CD4-positive, alpha-beta T cell (primary cell): ENCODE measurements at regions not wholly inside any gene's neighbourhood (a gene's known extent, or its start where the extent isn't known, plus 50 kb on each side); places are given as distances from the start of the nearest gene placed in this dataset.

Source experiments
- ATAC-seq: fragments of 200-7000 bp; cut with Tn5 transposase; one replicate; pipeline ENCODE4 v1.10.0; 2022; ENCODE audit warnings: mild to moderate bottlenecking; ENCODE audit not compliant: poor library complexity
- CTCF ChIA-PET: fragments of 350-600 bp; sonication (Branson Sonifier 250); formaldehyde crosslinking; loops from one replicate; lab custom pipeline; 2021; ENCODE audit warnings: antibody characterized with exemption, inconsistent platforms; lab: Charles Lee
- POLR2A ChIA-PET: fragments of 350-600 bp; sonication (Branson Sonifier 250); formaldehyde crosslinking; loops from one replicate; lab custom pipeline; 2021; ENCODE audit warnings: antibody characterized with exemption, inconsistent platforms; lab: Charles Lee
- DNase-seq, 14 experiments: peaks; one replicate each; pipeline ENCODE4 v3.0.0-alpha.2; 2013 to 2020; ENCODE audit warnings: mixed read lengths in 2 of 14
- H3K27ac ChIP-seq, 2 donors: one replicate each; pipeline versions ENCODE4 v1.5.1 to v1.7.0; 2013; ENCODE audit warnings: low read length in 2 of 2, low read depth in 1 of 2, mild to moderate bottlenecking in 1 of 2
- H3K27me3 ChIP-seq, 2 experiments: 1 replicate in 1 of 2; 2 replicates in 1 of 2; pipeline versions ENCODE4 v1.6.1 to v1.7.0; 2013; ENCODE audit warnings: low read length in 2 of 2, control low read depth in 1 of 2, mild to moderate bottlenecking in 1 of 2, moderate library complexity in 1 of 2; ENCODE audit not compliant: insufficient read depth in 2 of 2, control insufficient read depth in 1 of 2
- H3K36me3 ChIP-seq: one replicate; pipeline ENCODE4 v1.6.1; 2013; ENCODE audit warnings: low read length, control low read depth; ENCODE audit not compliant: insufficient read depth
- H3K4me1 ChIP-seq: one replicate; pipeline ENCODE4 v1.6.1; 2013; ENCODE audit warnings: low read length, control low read depth; ENCODE audit not compliant: insufficient read depth
- H3K4me3 ChIP-seq: one replicate; pipeline ENCODE4 v1.5.1; 2013; ENCODE audit warnings: mild to moderate bottlenecking, low read length, moderate library complexity
- H3K9me3 ChIP-seq, 2 experiments: 1 replicate in 1 of 2; 2 replicates in 1 of 2; pipeline versions ENCODE4 v1.6.1 to v1.7.0; 2013; ENCODE audit warnings: low read length in 2 of 2, mild to moderate bottlenecking in 2 of 2, control low read depth in 1 of 2, moderate library complexity in 1 of 2; ENCODE audit not compliant: control insufficient read depth in 1 of 2, insufficient read depth in 1 of 2
- H3K27ac Mint-ChIP-seq: one replicate; pipeline ENCODE4 v1.8.0; 2020; ENCODE audit warnings: mixed read lengths
- H3K27me3 Mint-ChIP-seq: one replicate; pipeline ENCODE4 v1.8.0; 2021; ENCODE audit warnings: mixed read lengths
- H3K36me3 Mint-ChIP-seq: one replicate; pipeline ENCODE4 v1.8.0; 2021; ENCODE audit warnings: low read depth, mixed read lengths
- H3K4me1 Mint-ChIP-seq: one replicate; pipeline ENCODE4 v1.8.0; 2021; ENCODE audit warnings: low read depth, mixed read lengths
- H3K4me3 Mint-ChIP-seq: one replicate; pipeline ENCODE4 v1.8.0; 2020; ENCODE audit warnings: mild to moderate bottlenecking, mixed read lengths
- H3K9me3 Mint-ChIP-seq: one replicate; pipeline ENCODE4 v1.8.0; 2020; ENCODE audit warnings: mixed read lengths
- CTCF ChIP-seq: fragments of 200-600 bp; IDR thresholded peaks from one replicate; pipeline ENCODE4 v1.8.0; 2022; ENCODE audit warnings: antibody characterized with exemption, mild to moderate bottlenecking
- intact Hi-C, 2 experiments: fragments of 100-400 bp; cut with DNase I in 1 of 2; cut with micrococcal nuclease in 1 of 2; formaldehyde crosslinking; loops; one replicate each; pipeline versions ENCODE4 v1.15.1 to v1.9.0; 2023 to 2025; cut with DNase I, micrococcal nuclease

GRCh38 chr2:122216901-122217300, 461.4 kb downstream of the TSN start:
- CTCF ChIA-PET, result no interaction called here
- no peak for ATAC-seq

GRCh38 chr2:122218596-122218995, 463.1 kb downstream of the TSN start:
- no peaks in the 10 kb centered on the region for H3K27me3 ChIP-seq
- H3K9me3 Mint-ChIP-seq, result no peaks in the 10 kb centered on the region
- no peaks in the 10 kb centered on the region for H3K4me1 ChIP-seq
- H3K36me3 Mint-ChIP-seq, result no peaks in the 10 kb centered on the region
- CTCF ChIA-PET, result no interaction called here
- H3K4me3 Mint-ChIP-seq, result no peak overlapping the region
- DNase-seq (no peak), ATAC-seq (no peak)
- TF ChIP-seq CTCF, result no peak
- no peak overlapping the region for H3K27ac Mint-ChIP-seq
- no peaks in the 10 kb centered on the region for H3K27me3 Mint-ChIP-seq
- H3K27ac ChIP-seq, result no peak overlapping the region
- POLR2A ChIA-PET, result no interaction called here
- H3K36me3 ChIP-seq, result no peaks in the 10 kb centered on the region
- H3K9me3 ChIP-seq, result no peaks in the 10 kb centered on the region
- H3K4me1 Mint-ChIP-seq, result no peaks in the 10 kb centered on the region
- no peak overlapping the region for H3K4me3 ChIP-seq
- intact Hi-C loops, result no loop called here

More at GRCh38 chr2:122216901-122217300, 461.4 kb downstream of the TSN start:
- DNase-seq, result no peak
- H3K9me3 Mint-ChIP-seq, result no peaks in the 10 kb centered on the region
- Histone ChIP-seq H3K27ac (no peak overlapping the region), H3K4me3 (no peak overlapping the region), H3K4me1 (no peaks in the 10 kb centered on the region), H3K27me3 (no peaks in the 10 kb centered on the region), H3K36me3 (no peaks in the 10 kb centered on the region), H3K9me3 (no peaks in the 10 kb centered on the region)
- POLR2A ChIA-PET, result no interaction called here
- TF ChIP-seq CTCF, result no peak
- H3K27ac Mint-ChIP-seq, result no peak overlapping the region
- H3K36me3 Mint-ChIP-seq, result no peaks in the 10 kb centered on the region
- no peaks in the 10 kb centered on the region for H3K27me3 Mint-ChIP-seq
- intact Hi-C loops, result no loop called here
- H3K4me1 Mint-ChIP-seq, result no peaks in the 10 kb centered on the region
- no peak overlapping the region for H3K4me3 Mint-ChIP-seq

GRCh38 chr2:122219504-122219903, 464.1 kb downstream of the TSN start:
- no peak overlapping the region for H3K27ac Mint-ChIP-seq
- Histone ChIP-seq H3K4me1 (no peaks in the 10 kb centered on the region), H3K27me3 (no peaks in the 10 kb centered on the region), H3K4me3 (no peak overlapping the region), H3K9me3 (no peaks in the 10 kb centered on the region), H3K27ac (no peak overlapping the region), H3K36me3 (no peaks in the 10 kb centered on the region)
- intact Hi-C loops, result no loop called here
- ChIA-PET POLR2A (no interaction called here), CTCF (no interaction called here)
- no peak for TF ChIP-seq CTCF
- no peaks in the 10 kb centered on the region for H3K4me1 Mint-ChIP-seq
- H3K9me3 Mint-ChIP-seq, result no peaks in the 10 kb centered on the region
- no peaks in the 10 kb centered on the region for H3K27me3 Mint-ChIP-seq
- no peaks in the 10 kb centered on the region for H3K36me3 Mint-ChIP-seq
- DNase-seq (no peak), ATAC-seq (no peak)
- no peak overlapping the region for H3K4me3 Mint-ChIP-seq
